ENCODE measurements at regions not wholly inside any gene's neighbourhood (a gene's known extent, or its start where the extent isn't known, plus 50 kb on each side); places are given as distances from the start of the nearest gene placed in this dataset.
A peak's percentile ranks its signal among the peaks of the same experiment; 100 is the strongest.
"Not testable (repeated sequence)": the region's sequence is repeated elsewhere in the genome, so short reads cannot be mapped to it uniquely, and the experiment has no call there.

GRCh38 chr2:166727095-166727494 lies 161.2 kb upstream of the XIRP2 start:
- FAIRE-seq: no peak

GRCh38 chr2:166725927-166726924 lies 162.1 kb upstream of the XIRP2 start:
- no peak for FAIRE-seq

GRCh38 chr2:166716968-166717367 lies 171.3 kb upstream of the XIRP2 start:
- FAIRE-seq: no peak

- no peak for FAIRE-seq
Observed at GRCh38 chr2:166700079-166700478, 188.2 kb upstream of the XIRP2 start.

GRCh38 chr2:166695154-166695553 lies 193.1 kb upstream of the XIRP2 start:
- peak; percentile 90 for FAIRE-seq

- not testable (repeated sequence) for FAIRE-seq
Observed at GRCh38 chr2:166686057-166686456, 192.0 kb upstream of the SCN7A start.

- FAIRE-seq: no peak
Observed at GRCh38 chr2:166677996-166678395, 183.9 kb upstream of the SCN7A start.

- no peak for FAIRE-seq
Observed at GRCh38 chr2:166676716-166677115, 182.7 kb upstream of the SCN7A start.

DNA sequence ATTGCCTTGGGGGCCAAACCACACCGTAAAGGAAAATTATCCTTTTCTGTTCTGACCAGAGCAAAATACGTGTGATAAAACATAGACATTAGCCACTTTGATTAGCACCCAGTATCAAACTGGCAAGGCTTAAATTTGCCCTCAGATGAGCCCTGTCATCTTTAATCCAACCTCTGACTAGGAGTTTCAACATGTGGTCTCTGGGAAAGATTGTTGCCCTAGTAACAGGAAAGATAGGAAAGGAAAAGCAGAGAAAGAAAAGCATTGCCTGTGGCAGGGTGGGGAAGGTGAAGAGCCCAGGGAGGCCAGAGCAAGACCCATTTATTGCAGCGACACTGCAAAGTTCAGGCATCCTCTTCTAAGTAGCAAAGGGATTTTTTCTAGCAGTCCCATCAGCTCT lies 181.5 kb upstream of the SCN7A start:
- FAIRE-seq: no peak

GRCh38 chr2:166673986-166674385 lies 179.9 kb upstream of the SCN7A start:
- no peak for FAIRE-seq

GRCh38 chr2:166671801-166672200 lies 177.8 kb upstream of the SCN7A start:
- no peak for FAIRE-seq

- FAIRE-seq: no peak
Observed at GRCh38 chr2:166671235-166671634, 177.2 kb upstream of the SCN7A start.

DNA sequence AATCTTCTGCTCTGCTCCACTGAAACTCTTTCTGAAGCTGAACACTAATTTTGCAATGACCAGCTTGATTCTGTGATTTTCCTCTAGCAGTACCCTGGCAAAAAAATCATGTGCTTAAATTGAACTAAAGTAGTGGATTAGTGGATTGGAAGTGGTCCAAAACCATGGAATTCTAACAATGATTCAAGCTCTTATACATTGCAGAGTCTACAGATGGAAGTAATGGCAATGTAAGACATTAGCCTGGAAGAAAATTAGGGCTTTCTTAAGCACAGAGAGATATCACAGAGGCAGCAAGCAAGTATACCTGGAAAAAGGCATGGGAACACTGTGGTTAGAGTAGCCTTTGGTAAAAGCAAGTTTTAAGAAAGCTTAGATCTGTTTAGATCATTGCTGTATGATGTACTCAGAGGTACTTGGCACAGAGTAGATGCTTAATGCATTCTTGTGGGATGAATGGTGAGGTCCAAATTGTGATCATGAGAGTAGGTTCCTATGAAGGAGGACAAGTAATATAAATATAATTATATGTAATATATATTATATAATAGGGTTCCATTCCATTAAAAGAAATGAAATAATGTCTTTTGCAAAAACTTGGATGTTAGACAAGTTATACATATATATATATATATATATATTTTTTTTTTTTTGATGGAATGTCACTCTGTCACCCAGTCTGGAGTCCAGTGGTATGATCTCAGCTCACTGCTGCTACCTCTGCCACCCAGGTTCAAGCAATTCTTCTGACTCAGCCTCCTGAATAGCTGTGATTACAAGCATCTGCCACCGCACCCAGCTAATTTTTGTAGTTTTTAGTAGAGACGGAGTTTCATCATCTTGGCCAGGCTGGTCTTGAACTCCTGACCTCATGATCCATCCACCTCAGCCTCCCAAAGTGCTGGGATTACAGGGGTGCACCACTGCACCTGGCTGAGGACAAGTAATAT lies 172.2 kb upstream of the SCN7A start:
- FAIRE-seq: no peak

GRCh38 chr2:166661824-166662223 lies 167.8 kb upstream of the SCN7A start:
- no peak for FAIRE-seq

DNA sequence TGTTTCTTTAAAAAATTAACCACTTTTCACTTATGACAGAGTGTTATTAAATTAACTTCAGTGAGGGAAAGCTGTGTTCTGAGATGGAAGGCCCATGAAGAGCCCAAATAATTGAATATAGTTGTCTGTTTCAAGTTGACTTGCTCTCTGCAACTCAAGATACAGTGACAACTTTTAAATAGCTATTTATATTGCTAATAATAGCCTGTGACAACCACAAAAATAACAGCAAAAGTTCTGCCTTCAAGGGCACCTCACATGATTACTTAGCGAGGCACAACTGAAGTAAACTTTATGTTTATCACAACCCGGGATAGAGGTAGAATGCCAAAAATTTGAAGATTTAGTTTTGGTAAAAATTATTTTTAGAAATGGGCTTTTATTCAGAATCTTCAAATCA lies 167.3 kb upstream of the SCN7A start:
- FAIRE-seq: no peak

GRCh38 chr2:166658901-166659300 lies 164.9 kb upstream of the SCN7A start:
- no peak for FAIRE-seq

DNA sequence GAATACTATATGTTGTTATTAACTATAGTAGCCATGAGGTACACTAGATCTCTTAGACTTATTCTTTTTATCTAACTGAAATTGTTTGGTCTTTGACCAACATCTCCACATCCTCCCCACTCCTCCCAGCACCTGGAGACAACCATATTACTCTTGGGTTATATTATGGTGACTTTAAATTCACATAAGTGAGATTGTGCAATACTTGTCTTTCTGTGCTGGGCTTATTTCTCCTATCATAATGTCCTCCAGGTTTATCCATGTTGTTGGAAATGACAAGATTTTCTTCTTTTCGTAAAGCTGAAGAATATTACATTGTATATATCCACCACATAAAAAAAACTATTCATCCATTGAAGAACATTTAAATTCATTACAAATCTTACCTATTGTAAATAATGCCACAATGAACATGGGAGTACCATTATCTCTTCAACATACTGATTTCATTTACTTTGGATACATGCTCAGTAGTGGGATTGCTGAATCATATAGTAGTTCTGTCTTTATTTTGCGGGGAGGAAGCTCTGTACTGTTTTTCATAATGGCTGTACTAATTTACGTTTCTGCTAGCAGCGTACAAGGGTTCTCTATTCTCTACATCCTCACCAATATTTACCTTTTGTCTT lies 159.2 kb upstream of the SCN7A start:
- FAIRE-seq: no peak

GRCh38 chr2:166651991-166652390 lies 157.9 kb upstream of the SCN7A start:
- no peak for FAIRE-seq

GRCh38 chr2:166651080-166651675 lies 157.1 kb upstream of the SCN7A start:
- FAIRE-seq: no peak

DNA sequence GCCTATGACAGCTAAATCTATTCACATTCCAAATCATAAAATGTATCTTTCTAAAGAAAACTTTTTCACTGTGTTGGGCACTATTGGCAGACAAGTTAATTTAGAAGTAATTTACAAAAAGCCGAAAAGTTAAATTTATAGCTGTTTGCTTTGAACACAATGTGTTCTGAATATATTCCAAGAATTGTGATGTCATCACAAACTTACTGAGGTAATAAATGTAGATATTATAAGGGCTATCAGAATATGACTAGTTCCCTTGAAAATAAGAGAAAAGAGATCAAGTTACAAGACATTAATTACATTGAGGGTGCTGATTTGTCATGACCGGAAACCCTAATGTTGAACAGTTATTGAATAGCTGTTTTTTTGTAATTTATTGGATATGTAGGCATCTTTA lies 153.9 kb upstream of the SCN7A start:
- no peak for FAIRE-seq

DNA sequence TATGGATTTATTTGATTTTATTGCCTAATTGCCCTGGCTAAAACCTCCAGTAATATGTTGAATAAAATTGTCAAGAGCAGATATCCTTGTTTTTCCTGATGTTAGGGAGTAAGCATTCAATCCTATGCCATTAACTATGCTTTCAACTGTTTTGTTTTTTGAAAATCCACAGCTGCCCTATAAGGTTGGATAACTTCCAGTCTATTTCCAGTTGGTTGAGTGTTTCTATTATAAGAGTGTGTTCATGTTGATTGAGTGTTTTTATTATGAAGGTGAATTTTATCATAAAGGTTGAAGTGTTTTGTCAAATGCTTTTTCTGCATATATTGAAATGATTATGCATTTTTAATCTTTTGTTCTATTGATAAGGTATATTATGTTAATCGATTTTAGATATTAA lies 149.9 kb upstream of the SCN7A start:
- FAIRE-seq: no peak

DNA sequence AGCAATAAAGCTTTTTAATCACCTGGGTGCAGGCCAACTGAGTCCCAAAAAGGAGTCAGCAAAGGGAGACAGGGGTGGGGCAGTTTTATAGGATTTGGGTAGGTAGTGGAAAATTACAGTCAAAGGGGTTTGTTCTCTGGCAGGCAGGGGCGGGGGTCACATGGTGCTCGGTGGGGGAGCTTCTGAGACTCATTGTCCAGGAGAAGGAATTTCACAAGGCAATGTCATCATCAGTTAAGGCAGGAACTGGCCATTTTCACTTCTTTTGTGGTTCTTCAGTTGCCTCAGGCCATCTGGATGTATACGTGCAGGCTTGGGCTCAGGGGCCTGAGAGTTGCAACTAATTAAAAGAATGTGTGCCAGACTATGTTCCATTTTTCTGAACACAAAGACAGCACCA lies 147.5 kb upstream of the SCN7A start:
- FAIRE-seq: not testable (repeated sequence)

DNA sequence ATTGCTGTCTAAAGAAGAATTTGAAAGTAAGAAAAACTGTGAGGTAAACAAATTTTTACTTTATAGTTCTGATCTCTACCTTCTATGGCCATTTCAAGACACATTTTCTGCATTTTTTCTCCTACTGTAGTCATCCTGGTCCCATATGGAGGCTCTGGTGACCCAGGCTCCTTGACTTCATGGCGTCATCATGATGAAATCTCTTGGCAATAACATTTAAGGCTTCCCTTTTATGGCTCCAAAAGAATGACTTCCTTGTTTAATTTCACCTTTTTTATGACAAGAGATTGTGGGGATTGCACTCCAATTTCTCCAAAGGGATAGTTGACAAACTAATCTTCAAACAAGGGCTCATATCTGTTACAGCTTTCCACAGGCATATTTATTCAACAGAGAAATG lies 143.0 kb upstream of the SCN7A start:
- FAIRE-seq: no peak

Data from TTC549 (cell line).